Prostate gland (tissue), 2 donors: ENCODE measurements at regions not wholly inside any gene's neighbourhood (a gene's known extent, or its start where the extent isn't known, plus 50 kb on each side); places are given as distances from the start of the nearest gene placed in this dataset.

Experiments
- CTCF ChIP-seq, 4 experiments: fragments of 200-600 bp in 2 of 4; fragments of 450-650 bp in 2 of 4; sonication (generic) in 2 of 4; IDR thresholded peaks; 1 replicate in 3 of 4; 2 replicates in 1 of 4; pipeline ENCODE4 v1.5.1; 2016 to 2019; ENCODE audit warnings: antibody characterized with exemption in 4 of 4, mild to moderate bottlenecking in 2 of 4, moderate library complexity in 2 of 4
- POLR2A ChIP-seq: fragments of 450-650 bp; IDR thresholded peaks from one replicate; pipeline ENCODE4 v1.6.1; 2016; ENCODE audit warnings: antibody characterized with exemption, mild to moderate bottlenecking
- POLR2AphosphoS5 ChIP-seq: sonication (generic); formaldehyde crosslinking; IDR thresholded peaks from one replicate; pipeline ENCODE4 v1.6.1; 2017; ENCODE audit warnings: antibody characterized with exemption

- no peak for TF ChIP-seq POLR2A
- no peak for TF ChIP-seq CTCF (IDR thresholded peaks at IDR 0.05)
- no peak for TF ChIP-seq POLR2AphosphoS5
Measured at GRCh38 chr6:92132457-92132856, 1286.9 kb downstream of the EPHA7 start.
